K562 (cell line): ENCODE measurements at regions not wholly inside any gene's neighbourhood (a gene's known extent, or its start where the extent isn't known, plus 50 kb on each side); places are given as distances from the start of the nearest gene placed in this dataset.
"Not testable (repeated sequence)": the region's sequence is repeated elsewhere in the genome, so short reads cannot be mapped to it uniquely, and the experiment has no call there.

Experiments
- ATF1 ChIP-seq, 2 experiments: fragments of 450-650 bp in 1 of 2; IDR thresholded peaks; 2 replicates each; pipeline ENCODE4 v1.6.1; 2016; ENCODE audit warnings: missing compliant biosample characterization in 1 of 2, missing genetic modification characterization in 1 of 2
- CBFB ChIP-seq: sonication (generic); formaldehyde crosslinking; IDR thresholded peaks from 2 replicates; pipeline ENCODE4 v1.4.0; 2020; ENCODE audit warnings: mild to moderate bottlenecking, missing genetic modification reagents
- CREB1 ChIP-seq, 2 experiments: sonication (generic) in 1 of 2; formaldehyde crosslinking in 1 of 2; IDR thresholded peaks; 2 replicates each; pipeline versions ENCODE4 v1.6.1 to v1.8.0; 2012 to 2022; ENCODE audit warnings: inconsistent platforms in 1 of 2, mild to moderate bottlenecking in 1 of 2, missing genetic modification reagents in 1 of 2, moderate library complexity in 1 of 2
- CTCF ChIP-seq, 3 experiments: IDR thresholded peaks in 2 of 3; conservative IDR thresholded peaks in 1 of 3; 2 replicates each; pipeline ENCODE4 v1.5.1; 2011 to 2012; ENCODE audit warnings: low read length in 3 of 3, mild to moderate bottlenecking in 3 of 3, control low read depth in 2 of 3, improper control_type of control experiment in 1 of 3, inconsistent platforms in 1 of 3, low read depth in 1 of 3, mixed read lengths in 1 of 3, moderate library complexity in 1 of 3; ENCODE audit not compliant: insufficient read depth in 2 of 3
- E4F1 ChIP-seq: fragments of 250-450 bp; sonication (Bioruptor Pico); IDR thresholded peaks from 2 replicates; pipeline ENCODE4 v1.5.0; 2021; ENCODE audit warnings: mild to moderate bottlenecking, borderline replicate concordance
- FOXJ3 ChIP-seq: sonication (generic); formaldehyde crosslinking; IDR thresholded peaks from 2 replicates; pipeline ENCODE4 v1.4.0; 2020; ENCODE audit warnings: mild to moderate bottlenecking, missing genetic modification reagents
- POLR2AphosphoS5 ChIP-seq: IDR thresholded peaks from 2 replicates; pipeline ENCODE4 v1.6.1; 2011; ENCODE audit warnings: mild to moderate bottlenecking, low read depth, low read length, moderate library complexity; ENCODE audit not compliant: control insufficient read depth, insufficient read depth
- PTBP1 ChIP-seq: fragments of 200-400 bp; formaldehyde crosslinking; IDR thresholded peaks from 2 replicates; pipeline ENCODE4 v1.6.1; 2017; ENCODE audit warnings: low read depth, low read length
- SMARCA4 ChIP-seq: fragments of 450-650 bp; IDR thresholded peaks from 2 replicates; pipeline ENCODE4 v1.6.1; 2016
- TCF7 ChIP-seq: sonication (generic); IDR thresholded peaks from 2 replicates; pipeline ENCODE4 v1.6.1; 2016; ENCODE audit warnings: antibody characterized with exemption, borderline replicate concordance
- VEZF1 ChIP-seq: fragments of 200-800 bp; sonication (Bioruptor generic); IDR thresholded peaks from 2 replicates; pipeline ENCODE4 v1.6.1; 2017; ENCODE audit warnings: missing genetic modification characterization, missing compliant biosample characterization
- ZBTB1 ChIP-seq: sonication (generic); formaldehyde crosslinking; IDR thresholded peaks from 2 replicates; pipeline ENCODE4 v1.8.1; 2023; ENCODE audit warnings: missing genetic modification reagents, low read depth, mild to moderate bottlenecking, borderline replicate concordance
- ZEB2 ChIP-seq: fragments of 450-650 bp; IDR thresholded peaks from 2 replicates; pipeline ENCODE4 v1.6.1; 2016
- ZNF766 ChIP-seq: fragments of 200-800 bp; sonication (Bioruptor generic); conservative IDR thresholded peaks from 2 replicates; pipeline ENCODE4 v1.6.1; 2016; ENCODE audit warnings: missing genetic modification characterization, missing compliant biosample characterization

GRCh38 chr16:33922914-33923313 is 463.5 kb downstream of the TP53TG3F start:
- TF ChIP-seq VEZF1; TCF7; SMARCA4; FOXJ3 (CRISPR knock-in tag); ZNF766 (CRISPR knock-in tag); CBFB (CRISPR knock-in tag); CTCF (IDR thresholded peaks at IDR 0.05 in 2 of 3, conservative IDR thresholded peaks at IDR 0.05 in 1 of 3; ENCODE audit: insufficient read depth in 2 of 3, low read depth in 1 of 3, low read length in 3 of 3); PTBP1; E4F1 (CRISPR knock-in tag); ATF1 (CRISPR knock-in tag; IDR thresholded peaks at IDR 0.05); ATF1 (tag; IDR thresholded peaks at IDR 0.05); CREB1 (IDR thresholded peaks at IDR 0.05); CREB1 (CRISPR knock-in tag; IDR thresholded peaks at IDR 0.05); ZEB2; POLR2AphosphoS5; ZBTB1 (CRISPR knock-in tag): not testable (repeated sequence)
